ENCODE measurements at regions not wholly inside any gene's neighbourhood (a gene's known extent, or its start where the extent isn't known, plus 50 kb on each side); places are given as distances from the start of the nearest gene placed in this dataset.

DNA sequence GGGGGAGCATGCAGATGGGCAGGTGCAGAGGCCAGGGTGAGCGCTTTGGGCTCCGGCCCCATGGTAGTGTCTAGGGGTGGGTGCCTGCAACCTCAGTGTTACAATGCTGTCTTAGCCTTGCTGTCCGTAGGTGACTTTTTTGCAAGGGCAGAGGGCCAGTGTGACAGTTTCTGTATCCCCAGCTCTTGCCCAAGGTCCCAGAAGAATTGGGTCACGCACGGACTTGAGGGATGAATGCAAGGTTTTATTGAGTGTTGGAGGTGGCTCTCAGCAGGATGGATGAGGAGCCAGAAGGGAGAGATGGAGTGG lies 492.5 kb downstream of the AGTPBP1 start:
- no peak for DNase-seq

GRCh38 chr9:85248514-85249312 lies 493.0 kb downstream of the AGTPBP1 start:
- no peak for DNase-seq

DNA sequence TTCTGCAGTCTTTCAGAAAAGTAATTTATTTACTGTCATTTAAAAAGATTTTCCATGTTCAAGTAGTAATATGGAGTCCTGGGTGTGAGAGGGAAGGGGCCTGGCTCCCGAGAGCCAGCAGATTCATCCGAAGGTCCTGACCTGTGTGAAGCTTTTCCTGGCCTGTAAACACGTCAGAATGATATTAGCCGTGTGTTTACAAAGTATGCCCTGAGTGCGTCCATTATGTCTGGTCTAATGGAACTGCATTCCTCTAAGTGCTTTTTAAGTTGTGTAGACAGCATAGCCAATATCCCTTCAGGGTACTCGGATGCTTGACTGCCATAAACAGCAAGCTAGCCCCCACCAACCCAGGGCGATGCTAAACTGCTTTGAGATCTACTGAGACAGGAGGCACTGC lies 495.2 kb downstream of the AGTPBP1 start:
- DNase-seq = no peak

DNA sequence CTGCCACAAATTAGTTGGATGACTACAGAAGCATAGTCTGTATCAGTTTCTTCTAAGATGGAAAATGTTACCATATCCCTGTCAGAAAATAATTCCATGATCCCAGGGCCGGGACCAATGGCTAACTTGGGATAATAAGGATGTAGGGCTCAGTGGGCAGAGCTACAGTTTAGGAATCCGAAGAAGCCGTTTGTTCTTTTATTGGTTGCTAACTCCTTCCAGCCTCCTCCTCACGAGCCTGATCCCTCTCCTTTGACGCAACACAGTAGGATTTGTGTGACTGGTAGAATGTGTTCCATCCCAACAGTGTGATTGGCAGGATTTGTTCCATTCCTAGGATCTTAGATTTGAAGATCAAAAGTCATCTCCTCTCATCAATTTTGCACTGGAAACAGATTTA lies 496.9 kb downstream of the AGTPBP1 start:
- no peak for DNase-seq

- DNase-seq = no peak
Measured at GRCh38 chr9:85243977-85244376, 497.8 kb downstream of the AGTPBP1 start.

DNA sequence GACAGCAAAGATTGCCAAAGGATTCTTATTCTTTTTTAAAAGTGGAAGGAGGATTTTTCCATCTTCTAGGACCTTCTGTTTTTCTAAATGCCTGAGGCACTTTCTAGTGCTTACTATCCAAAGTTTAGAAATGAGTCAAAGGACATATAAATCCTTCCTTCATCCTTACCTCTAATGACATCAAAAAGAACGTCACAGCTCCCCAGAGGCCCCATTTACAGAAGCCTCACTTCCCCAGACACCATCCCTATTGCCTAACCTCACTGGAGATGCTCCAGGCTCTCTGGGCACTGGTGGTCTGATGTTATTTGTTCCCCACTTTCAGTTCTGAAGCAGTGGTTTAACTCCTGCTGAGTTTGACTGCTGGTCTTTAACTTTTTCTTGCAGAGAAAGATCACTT lies 504.3 kb downstream of the AGTPBP1 start:
- DNase-seq = no peak

DNA sequence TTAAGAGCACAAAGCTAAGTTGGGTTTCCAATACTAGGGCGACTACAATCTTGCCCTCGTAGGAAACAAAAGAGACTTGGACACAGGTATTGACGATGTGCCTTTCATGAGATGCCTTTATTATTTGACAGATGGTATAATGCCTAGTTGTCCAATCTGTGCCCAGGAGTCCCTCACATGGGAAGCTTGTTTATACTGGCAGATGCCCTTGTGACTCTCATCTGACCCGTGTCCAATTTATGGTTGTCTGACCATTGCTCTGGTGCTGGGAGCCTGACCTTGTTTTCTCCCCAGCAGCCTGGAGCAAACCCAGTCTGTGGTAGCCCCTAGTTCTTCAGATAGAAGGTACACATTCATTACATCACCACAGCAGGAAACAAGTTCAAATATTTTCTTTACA lies 511.7 kb downstream of the AGTPBP1 start:
- DNase-seq = no peak

GRCh38 chr9:85228111-85228855 lies 513.5 kb downstream of the AGTPBP1 start:
- no peak for DNase-seq

DNA sequence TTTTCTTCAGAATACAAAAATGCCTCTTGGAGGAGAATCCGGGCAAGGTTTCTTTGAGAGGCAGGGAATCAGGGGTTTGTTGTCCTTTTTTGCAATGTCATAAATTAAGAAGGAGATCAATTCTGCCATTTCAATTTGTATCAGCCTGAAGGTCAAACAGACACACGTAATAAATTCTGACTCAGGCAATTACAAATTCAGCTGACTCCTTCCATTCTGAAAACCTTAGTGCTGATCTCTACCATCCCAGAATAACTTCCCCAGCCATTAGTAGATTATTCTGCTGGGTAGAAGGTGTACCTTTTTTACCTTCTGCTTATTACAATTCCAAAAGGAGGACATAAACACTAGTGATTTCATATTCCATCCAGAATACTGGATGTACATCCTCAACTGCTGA lies 516.6 kb downstream of the AGTPBP1 start:
- DNase-seq = no peak

- no peak for DNase-seq
Measured at GRCh38 chr9:85224729-85225128, 517.0 kb downstream of the AGTPBP1 start.

GRCh38 chr9:85224301-85224700 lies 517.5 kb downstream of the AGTPBP1 start:
- DNase-seq = no peak

DNA sequence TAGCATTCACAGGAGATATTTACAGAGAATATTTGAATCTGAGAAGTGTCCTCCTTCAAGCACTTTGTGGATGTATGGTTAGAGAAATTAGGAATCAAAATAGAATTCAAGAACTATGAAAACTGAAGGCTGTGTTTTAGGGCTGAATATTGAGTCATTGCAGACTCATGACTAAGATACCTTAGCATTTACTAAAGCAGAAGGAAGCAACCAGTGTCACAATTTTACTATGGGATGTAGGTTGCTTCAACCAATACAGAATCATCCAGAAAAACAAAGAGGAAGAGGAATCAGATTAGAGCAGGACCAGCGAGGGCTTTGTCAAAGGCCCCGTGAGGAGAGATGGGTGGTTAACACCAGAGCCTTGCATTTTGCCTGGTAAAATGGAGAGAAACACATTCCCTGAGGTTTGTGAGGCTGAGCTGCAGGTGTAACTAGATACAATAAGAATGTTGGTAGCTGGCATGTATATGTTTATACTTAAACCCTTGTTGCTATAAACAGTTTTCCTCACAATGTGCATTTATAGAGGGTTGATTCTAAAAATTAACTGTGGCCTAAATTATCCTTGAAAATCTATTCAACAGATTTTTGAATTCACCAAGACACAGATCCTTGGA lies 518.1 kb downstream of the AGTPBP1 start:
- DNase-seq = no peak

GRCh38 chr9:85216601-85217000 lies 525.2 kb downstream of the AGTPBP1 start:
- DNase-seq = no peak

DNA sequence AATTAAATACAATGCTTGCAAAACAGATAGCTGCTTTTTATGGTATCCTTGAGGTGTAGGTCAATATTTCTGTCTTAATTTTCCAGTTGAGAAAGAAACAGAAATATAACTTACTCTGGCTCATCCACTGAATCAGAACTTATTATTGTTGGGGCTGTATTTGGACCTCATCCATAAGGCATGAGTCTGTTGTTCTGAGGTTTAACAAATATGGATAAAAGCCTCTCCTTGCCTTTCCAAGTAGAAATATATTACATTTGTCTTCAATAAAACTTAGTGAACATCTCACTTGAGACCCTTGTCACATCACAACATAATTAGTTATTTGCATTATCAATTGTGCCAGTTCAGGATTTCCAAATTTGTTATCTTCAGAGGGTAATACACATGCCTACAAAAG lies 525.8 kb downstream of the AGTPBP1 start:
- no peak for DNase-seq

DNA sequence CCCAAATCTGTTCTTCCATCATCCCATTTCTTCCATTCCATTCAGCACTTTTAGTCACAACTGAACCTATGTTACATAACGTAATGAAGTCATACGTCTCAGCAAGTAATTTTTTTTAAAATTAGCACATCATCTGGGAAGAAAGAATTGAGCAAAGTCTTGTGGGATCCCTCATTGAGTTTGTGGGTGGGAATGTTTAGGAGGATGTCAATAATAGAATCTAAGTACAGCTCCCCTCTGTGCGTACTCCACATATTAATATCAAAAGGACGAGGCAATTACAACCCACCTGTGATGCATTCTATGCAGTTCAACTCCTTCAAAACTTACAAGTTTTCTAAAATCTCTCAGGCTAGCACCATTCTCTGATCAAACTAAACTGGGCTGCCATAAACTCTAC lies 526.3 kb downstream of the AGTPBP1 start:
- no peak for DNase-seq

DNA sequence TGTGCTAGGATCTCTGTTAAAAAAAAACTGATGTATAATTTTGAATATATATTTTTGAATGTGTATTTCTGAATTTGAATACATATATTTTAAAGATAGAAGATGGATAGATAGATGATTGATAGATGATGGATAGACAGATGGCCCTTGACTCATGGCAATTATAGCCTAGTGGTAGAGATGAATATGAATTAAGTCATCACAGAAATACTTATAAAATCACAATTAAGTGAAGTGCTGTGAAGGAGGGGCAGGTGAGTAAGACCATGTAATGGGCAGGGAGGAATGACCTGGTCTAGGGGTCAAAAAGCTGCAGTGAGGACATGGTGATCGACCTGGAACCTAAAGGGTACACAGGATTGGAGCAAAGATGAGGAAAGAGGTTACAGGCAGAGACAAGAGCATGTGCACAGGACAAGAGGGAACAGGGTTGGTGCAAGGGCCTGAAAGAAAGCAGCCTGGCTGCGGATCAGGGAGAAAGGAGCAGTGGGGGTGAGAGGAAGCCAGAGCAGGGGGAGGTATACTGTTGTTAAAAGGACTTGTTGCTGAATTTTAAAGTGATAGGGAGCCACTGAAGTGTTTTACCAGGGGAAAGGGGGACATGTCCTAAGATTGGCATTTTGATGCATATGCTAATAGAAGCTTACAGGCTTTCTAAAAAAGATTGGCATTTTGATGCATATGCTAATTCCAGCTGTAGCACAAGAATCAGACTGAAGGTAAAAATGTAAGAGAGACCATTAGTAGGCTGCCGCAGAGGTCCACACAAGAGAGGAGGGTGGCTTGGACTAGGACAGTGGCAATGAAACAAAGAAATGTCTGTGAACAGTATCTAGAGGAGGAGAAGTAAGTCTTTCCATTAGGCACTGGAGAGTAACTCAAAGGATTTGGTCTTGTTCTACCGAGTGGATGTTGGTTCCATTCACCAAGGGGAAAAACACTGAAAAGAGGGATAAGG lies 527.8 kb downstream of the AGTPBP1 start:
- no peak for DNase-seq

DNA sequence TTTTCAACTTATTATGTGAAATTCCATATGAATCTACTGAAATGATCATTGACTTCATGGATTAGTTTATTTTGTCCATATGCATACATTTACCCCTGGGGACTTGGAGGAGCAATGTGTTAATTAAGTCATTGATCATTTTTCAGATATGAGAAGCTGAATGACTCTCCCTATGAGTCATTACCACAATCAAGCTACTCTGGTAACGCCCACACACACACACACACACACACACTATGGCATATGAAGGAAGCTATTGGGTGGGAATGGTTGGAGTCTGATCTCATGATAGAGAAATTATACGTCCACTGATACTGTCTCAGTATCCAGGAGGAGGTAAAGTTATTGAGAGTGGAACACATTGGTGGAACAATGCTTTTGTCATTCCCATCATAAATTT lies 528.9 kb downstream of the AGTPBP1 start:
- DNase-seq = no peak

DNA sequence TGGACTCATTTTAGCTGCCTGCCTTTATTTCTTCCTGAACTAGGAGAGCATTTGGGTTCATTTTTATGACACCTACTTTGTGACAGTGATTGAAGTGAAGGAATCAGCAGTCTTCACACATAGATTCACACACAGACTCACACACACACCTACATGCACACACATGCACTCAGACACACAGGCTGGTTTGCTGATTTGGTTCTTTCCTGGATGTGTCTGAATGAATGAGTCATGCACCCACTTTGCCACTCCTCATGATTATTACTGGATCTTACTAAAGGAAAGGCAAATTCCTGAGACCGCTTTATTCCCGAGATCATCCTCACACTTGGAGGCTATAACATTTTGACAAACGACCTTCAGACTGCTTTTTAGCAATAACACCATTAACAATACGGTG lies 529.5 kb downstream of the AGTPBP1 start:
- DNase-seq = no peak

DNA sequence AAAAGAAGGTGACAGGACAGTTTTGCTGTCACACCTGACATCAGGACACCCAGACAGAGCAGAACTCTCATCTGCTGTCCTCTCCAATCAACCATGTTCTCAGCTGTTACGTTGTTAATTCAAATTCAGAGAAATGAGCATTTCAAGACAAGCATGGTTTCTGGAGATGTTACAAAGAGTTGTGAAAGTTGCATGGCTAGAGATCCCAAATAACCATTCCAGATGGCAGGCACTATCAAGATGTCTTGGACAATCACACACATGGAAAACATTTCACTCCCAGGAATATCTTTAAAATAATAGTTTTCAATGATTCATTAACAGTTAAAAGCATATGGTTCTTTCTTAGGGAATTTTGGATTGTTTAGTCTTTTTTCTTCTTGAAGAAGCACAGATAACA lies 533.1 kb downstream of the AGTPBP1 start:
- no peak for DNase-seq

- no peak for DNase-seq
Measured at GRCh38 chr9:85204176-85204575, 534.6 kb downstream of the NTRK2 start.

GRCh38 chr9:85202596-85202995 lies 533.1 kb downstream of the NTRK2 start:
- DNase-seq = no peak

- no peak for DNase-seq
Measured at GRCh38 chr9:85200726-85201404, 531.3 kb downstream of the NTRK2 start.
